ENCODE measurements at regions not wholly inside any gene's neighbourhood (a gene's known extent, or its start where the extent isn't known, plus 50 kb on each side); places are given as distances from the start of the nearest gene placed in this dataset.
"Not testable (repeated sequence)": the region's sequence is repeated elsewhere in the genome, so short reads cannot be mapped to it uniquely, and the experiment has no call there.

DNA sequence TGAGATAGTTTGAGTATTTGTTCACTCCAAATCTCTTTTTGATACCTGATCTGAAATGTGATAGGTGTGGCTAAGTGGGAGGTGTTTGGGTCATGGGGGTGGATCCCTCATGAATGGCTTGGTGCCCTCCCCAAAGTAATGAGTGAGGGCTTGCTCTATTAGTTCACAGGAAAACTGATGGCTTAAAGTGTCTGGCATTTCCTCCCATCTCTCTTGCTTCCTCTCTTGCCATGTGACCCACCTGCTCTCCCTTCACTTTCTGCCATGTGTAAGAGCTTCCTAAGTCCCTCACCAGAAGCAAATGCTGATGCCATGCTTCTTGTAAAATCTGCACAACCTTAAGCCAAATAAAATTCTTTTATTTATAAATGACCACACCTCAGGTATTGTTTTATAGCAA lies 61.1 kb downstream of the MAD2L1 start:
- no peak overlapping the region for H3K4me3 ChIP-seq (ENCODE audit: low read depth, low read length)
- TF ChIP-seq, protein P1, sequence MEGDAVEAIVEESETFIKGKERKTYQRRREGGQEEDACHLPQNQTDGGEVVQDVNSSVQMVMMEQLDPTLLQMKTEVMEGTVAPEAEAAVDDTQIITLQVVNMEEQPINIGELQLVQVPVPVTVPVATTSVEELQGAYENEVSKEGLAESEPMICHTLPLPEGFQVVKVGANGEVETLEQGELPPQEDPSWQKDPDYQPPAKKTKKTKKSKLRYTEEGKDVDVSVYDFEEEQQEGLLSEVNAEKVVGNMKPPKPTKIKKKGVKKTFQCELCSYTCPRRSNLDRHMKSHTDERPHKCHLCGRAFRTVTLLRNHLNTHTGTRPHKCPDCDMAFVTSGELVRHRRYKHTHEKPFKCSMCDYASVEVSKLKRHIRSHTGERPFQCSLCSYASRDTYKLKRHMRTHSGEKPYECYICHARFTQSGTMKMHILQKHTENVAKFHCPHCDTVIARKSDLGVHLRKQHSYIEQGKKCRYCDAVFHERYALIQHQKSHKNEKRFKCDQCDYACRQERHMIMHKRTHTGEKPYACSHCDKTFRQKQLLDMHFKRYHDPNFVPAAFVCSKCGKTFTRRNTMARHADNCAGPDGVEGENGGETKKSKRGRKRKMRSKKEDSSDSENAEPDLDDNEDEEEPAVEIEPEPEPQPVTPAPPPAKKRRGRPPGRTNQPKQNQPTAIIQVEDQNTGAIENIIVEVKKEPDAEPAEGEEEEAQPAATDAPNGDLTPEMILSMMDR (IDR thresholded peaks at IDR 0.05; ENCODE audit: low read depth, low read length): no peak

DNA sequence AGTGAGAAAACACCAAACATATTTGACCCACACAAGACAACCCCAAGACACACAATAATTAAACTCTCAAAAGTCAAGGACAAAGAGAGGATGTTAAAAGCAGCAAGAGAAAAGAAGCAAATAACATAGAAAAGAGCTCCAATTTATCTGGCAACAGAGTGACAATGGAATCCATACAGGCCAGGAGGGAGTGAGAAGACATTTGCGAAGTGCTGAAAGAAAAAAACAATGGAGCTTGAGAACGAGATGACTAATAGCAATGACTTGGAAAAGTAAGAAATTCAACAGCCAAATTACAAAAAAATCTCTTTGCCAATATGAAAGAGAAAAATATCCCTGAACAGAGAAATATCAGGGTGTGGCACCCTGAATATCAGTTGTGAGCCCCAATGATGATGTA lies 61.6 kb downstream of the MAD2L1 start:
- no peak overlapping the region for H3K4me3 ChIP-seq (ENCODE audit: low read depth, low read length)
- TF ChIP-seq, protein P1 (IDR thresholded peaks at IDR 0.05; ENCODE audit: low read depth, low read length): no peak

DNA sequence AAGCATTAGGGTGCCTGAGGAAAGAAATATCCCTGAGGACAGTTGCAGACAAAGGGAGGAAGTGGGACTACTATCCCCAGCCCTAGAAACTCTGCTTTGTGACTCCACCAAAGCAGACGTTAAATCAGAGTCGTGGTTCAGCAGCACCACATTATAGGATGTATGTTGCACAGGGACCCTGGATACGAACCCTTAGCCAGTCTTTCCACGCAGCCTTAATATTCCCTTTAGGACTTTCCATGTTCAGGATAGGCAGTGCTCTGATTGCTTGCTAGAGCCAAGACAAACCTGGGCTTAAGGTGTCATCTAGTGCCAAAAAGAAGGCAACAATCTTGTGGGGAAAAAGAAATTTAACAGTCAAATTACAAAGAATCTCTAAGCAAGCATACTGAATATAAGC lies 62.6 kb downstream of the MAD2L1 start:
- no peak overlapping the region for H3K4me3 ChIP-seq (ENCODE audit: low read depth, low read length)
- TF ChIP-seq, protein P1 (IDR thresholded peaks at IDR 0.05; ENCODE audit: low read depth, low read length): no peak

DNA sequence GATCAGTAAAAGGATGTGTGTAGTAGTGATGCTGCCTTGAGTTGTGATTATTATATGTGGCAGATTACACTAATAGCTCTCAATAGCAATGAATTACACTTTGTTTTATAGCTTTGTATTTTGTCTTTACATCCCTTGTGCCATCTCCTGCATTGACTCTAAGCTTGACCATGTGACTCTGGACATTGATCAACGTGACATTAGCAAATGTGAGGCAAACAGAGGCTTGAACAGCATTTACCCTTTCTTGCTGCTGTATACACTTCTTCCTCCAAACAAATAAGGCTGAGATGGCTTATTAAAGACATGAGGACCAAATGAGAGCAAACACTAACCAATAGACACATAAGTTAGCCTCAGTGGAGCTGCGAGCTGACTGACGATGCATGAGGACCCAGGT lies 63.5 kb downstream of the MAD2L1 start:
- no peak overlapping the region for H3K4me3 ChIP-seq (ENCODE audit: low read depth, low read length)
- TF ChIP-seq, protein P1 (IDR thresholded peaks at IDR 0.05; ENCODE audit: low read depth, low read length): no peak

DNA sequence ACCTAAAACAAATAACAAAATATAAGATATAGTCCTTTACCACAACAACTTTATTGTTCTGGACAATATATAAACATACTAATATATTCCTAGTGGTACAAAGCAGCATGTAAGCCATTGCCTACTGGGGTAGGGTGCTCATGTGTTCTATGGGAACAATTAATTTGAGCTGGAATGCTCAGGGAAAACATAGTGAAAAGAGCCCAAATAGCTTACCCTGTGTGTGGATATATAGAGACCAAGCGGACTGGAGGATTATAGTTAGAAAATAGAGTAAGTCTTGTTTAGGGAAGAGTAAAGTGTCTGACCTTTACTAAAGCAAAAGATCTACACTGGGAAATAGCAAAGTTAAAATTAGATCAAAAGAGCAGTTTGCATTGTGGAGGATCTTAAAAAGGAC lies 64.8 kb downstream of the MAD2L1 start:
- H3K4me3 ChIP-seq (ENCODE audit: low read depth, low read length): no peak overlapping the region
- TF ChIP-seq, protein P1 (IDR thresholded peaks at IDR 0.05; ENCODE audit: low read depth, low read length): no peak

DNA sequence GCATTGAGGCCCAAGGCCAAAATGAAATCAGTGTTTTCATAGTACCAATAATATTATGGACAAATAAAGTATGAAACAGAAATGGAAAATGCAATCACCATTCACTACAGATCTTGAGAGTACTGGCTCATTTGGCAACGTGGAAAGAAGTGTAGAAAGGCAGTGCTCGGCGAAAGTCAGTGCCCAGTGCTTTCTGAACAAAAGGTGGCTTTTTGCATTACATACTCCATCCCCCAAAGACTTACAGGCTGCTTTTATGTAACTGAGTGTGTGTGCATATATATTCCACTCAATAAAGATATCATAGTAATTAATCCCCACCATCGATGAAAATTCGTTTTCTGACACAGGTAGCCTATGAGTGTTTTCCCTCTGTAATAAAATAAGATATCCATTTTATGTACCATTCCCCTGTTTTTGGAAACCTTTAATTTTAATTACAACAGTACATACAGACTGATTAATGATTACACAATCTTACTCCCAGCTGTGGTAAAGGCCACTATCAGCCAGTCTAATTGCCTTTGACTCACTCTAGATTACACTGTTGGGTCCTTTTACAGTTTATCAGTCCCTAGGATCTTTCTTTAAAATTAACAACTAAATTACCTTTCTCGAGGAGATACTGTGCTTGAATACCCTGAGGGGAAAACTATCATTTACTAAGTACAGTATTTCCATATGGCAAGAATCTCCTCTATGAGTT lies 65.9 kb downstream of the MAD2L1 start:
- no peak overlapping the region for H3K4me3 ChIP-seq (ENCODE audit: low read depth, low read length)
- TF ChIP-seq, protein P1 (IDR thresholded peaks at IDR 0.05; ENCODE audit: low read depth, low read length): no peak

DNA sequence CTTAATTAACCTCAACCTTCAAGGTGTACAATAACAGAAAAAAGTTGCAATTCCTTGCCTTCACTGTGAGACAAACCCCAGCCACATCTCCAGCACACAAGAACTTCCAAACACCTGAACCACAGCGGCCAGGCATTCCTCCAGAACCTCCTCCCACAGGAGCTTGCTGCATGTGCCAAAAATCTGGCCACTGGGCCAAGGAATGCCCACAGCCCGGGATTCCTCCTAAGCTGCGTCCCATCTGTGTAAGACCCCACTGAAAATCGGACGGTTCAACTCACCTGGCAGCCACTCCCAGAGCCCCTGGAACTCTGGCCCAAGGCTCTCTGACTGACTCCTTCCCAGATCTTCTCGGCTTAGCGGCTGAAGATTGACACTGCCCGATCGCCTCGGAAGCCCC lies 70.6 kb downstream of the MAD2L1 start:
- not testable (repeated sequence) for H3K4me3 ChIP-seq (ENCODE audit: low read depth, low read length)

DNA sequence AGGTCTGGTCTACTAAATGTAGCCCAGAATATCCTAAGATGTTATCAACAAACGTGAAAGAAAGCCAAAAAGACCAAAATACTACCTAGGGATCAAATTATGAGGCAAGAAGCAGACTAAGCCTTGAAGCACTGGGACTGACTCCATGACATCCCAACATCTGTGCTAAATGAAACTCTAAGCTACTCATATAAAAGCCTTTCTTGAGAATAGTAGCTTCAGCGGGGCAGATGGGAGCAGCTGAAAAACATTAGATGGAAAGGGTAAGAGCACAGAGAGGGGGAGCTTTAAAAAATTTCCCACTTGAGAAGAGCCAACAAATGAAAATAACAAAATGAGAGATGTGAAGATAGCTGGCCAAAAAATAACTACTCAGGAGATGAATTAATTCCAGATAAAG lies 81.7 kb downstream of the MAD2L1 start:
- TF ChIP-seq, protein P1 (IDR thresholded peaks at IDR 0.05; ENCODE audit: low read depth, low read length): no peak

More for the DNA sequence above, 81.7 kb downstream of the MAD2L1 start:
- no peak overlapping the region for H3K4me3 ChIP-seq (ENCODE audit: low read depth, low read length)

Measured in WI38 (cell line).